Ovary (tissue), 3 donors: ENCODE measurements at regions not wholly inside any gene's neighbourhood (a gene's known extent, or its start where the extent isn't known, plus 50 kb on each side); places are given as distances from the start of the nearest gene placed in this dataset.

Experiments used
- CTCF ChIP-seq, 3 donors: fragments of 450-650 bp in 2 of 3; fragments of 200-600 bp in 1 of 3; IDR thresholded peaks; one replicate each; pipeline versions ENCODE4 v1.5.1 to v1.8.0; 2016 to 2022; ENCODE audit warnings: antibody characterized with exemption in 3 of 3, mild to moderate bottlenecking in 1 of 3
- POLR2A ChIP-seq: fragments of 450-650 bp; IDR thresholded peaks from one replicate; pipeline ENCODE4 v1.6.1; 2017; ENCODE audit warnings: antibody characterized with exemption, mild to moderate bottlenecking, moderate library complexity
- donor health status: DM: no; HTN: no; CAD: no.

- TF ChIP-seq POLR2A (no peak), CTCF (IDR thresholded peaks at IDR 0.05) (no peak)
These were observed 281.6 kb upstream of the FOXF1 start for GRCh38 chr16:86228713-86229112.
